K562 (cell line): ENCODE measurements at regions not wholly inside any gene's neighbourhood (a gene's known extent, or its start where the extent isn't known, plus 50 kb on each side); places are given as distances from the start of the nearest gene placed in this dataset.

Experiments used
- ATAC-seq: fragments of 200-7000 bp; cut with Tn5 transposase; 3 replicates; pipeline ENCODE4 v1.9.1; 2020; ENCODE audit warnings: moderate library complexity
- BruUV-seq: library from RNA; stranded (reverse); fragments of 400-500 nt; replicated peaks from 2 replicates; lab custom pipeline; 2021; lab: Mats Ljungman, UMichigan
- CTCF ChIA-PET: fragments of 300-600 bp; formaldehyde crosslinking; extraction: SDS; loops from one replicate; lab custom pipeline; 2021; ENCODE audit warnings: low intra/inter-chr PET ratio; lab: Yijun Ruan, JAX
- POLR2A ChIA-PET: fragments of 300-600, 350-650 bp; sonication (Branson Sonifier 250); formaldehyde crosslinking; extraction: SDS; loops from one replicate; lab custom pipeline; 2021; ENCODE audit warnings: antibody characterized with exemption, inconsistent platforms; lab: Yijun Ruan, JAX
- DNase-seq, 4 experiments: peaks; one replicate each; pipeline versions ENCODE4 v3.0.0 to v3.0.0-alpha.2; 2011 to 2018; ENCODE audit warnings: low spot score in 3 of 4, mixed read lengths in 3 of 4; ENCODE audit errors: extremely low read depth in 1 of 4
- FAIRE-seq: peaks from 2 replicates; lab custom pipeline; 2011; peaks lifted over from hg19 to GRCh38; lab: Jason Lieb, UNC
- H2AFZ ChIP-seq: 2 replicates; pipeline ENCODE4 v1.6.0; 2011; ENCODE audit warnings: low read depth, low read length, control low read depth, inconsistent platforms
- H3K27ac ChIP-seq: fragments of 200-600 bp; 3 replicates; pipeline ENCODE4 v1.8.0; 2011; ENCODE audit warnings: low read depth, mild to moderate bottlenecking, control low read depth, inconsistent platforms, low read length, moderate library complexity, mixed read lengths; ENCODE audit errors: extremely low read depth
- H3K27me3 ChIP-seq, 2 experiments: fragments of 300-600 bp in 1 of 2; 2 replicates in 1 of 2; 3 replicates in 1 of 2; pipeline versions ENCODE4 v1.6.0 to v1.8.0; 2011; ENCODE audit warnings: inconsistent platforms in 2 of 2, low read length in 2 of 2, mild to moderate bottlenecking in 1 of 2, mixed read lengths in 1 of 2, moderate library complexity in 1 of 2; ENCODE audit not compliant: control insufficient read depth in 2 of 2, insufficient read depth in 2 of 2
- H3K36me3 ChIP-seq: fragments of 300-600 bp; 3 replicates; pipeline ENCODE4 v1.8.0; 2011; ENCODE audit warnings: mild to moderate bottlenecking, low read length, inconsistent platforms; ENCODE audit not compliant: control insufficient read depth, insufficient read depth
- H3K4me1 ChIP-seq, 2 experiments: fragments of 200-600 bp in 1 of 2; replicated peaks in 1 of 2; 2 replicates in 1 of 2; 3 replicates in 1 of 2; pipeline versions ENCODE4 v1.5.1 to v1.8.0; 2011; ENCODE audit warnings: inconsistent platforms in 2 of 2, low read length in 2 of 2, mild to moderate bottlenecking in 1 of 2, mixed read lengths in 1 of 2, moderate library complexity in 1 of 2; ENCODE audit not compliant: control insufficient read depth in 2 of 2, insufficient read depth in 2 of 2
- H3K4me2 ChIP-seq: 2 replicates; pipeline ENCODE4 v1.6.1; 2011; ENCODE audit warnings: low read length, control low read depth, inconsistent platforms, mixed read lengths; ENCODE audit not compliant: insufficient read depth
- H3K4me3 ChIP-seq: fragments of 200-600 bp; sonication (generic), shearing (Covaris generic); 2 replicates; pipeline ENCODE4 v1.5.1; 2016; ENCODE audit warnings: control low read depth, inconsistent platforms
- H3K79me2 ChIP-seq: fragments of 200-600 bp; 3 replicates; pipeline ENCODE4 v1.8.0; 2011; ENCODE audit warnings: low read length, inconsistent platforms; ENCODE audit not compliant: control insufficient read depth, insufficient read depth
- H3K9ac ChIP-seq, 2 experiments: 2 replicates each; pipeline versions ENCODE4 v1.6.0 to v1.6.1; 2011; ENCODE audit warnings: low read depth in 2 of 2, low read length in 2 of 2, control low read depth in 1 of 2, inconsistent platforms in 1 of 2, mild to moderate bottlenecking in 1 of 2, mixed read lengths in 1 of 2; ENCODE audit not compliant: insufficient read depth in 1 of 2
- H3K9me1 ChIP-seq: one replicate; pipeline ENCODE4 v1.6.0; 2011; ENCODE audit warnings: inconsistent platforms, mild to moderate bottlenecking, low read length, moderate library complexity; ENCODE audit not compliant: control insufficient read depth, insufficient read depth
- H3K9me3 ChIP-seq: replicated peaks from 2 replicates; pipeline ENCODE4 v1.5.1; 2011; ENCODE audit warnings: low read depth, low read length, inconsistent platforms; ENCODE audit not compliant: control insufficient read depth, insufficient read depth
- H4K20me1 ChIP-seq: replicated peaks from 2 replicates; pipeline ENCODE4 v1.6.1; 2011; ENCODE audit warnings: low read length, inconsistent platforms, mixed read lengths; ENCODE audit not compliant: control insufficient read depth, insufficient read depth
- HMG20B ChIP-seq: fragments of 250-450 bp; sonication (Bioruptor Pico); IDR thresholded peaks from 2 replicates; pipeline ENCODE4 v1.5.0; 2021; ENCODE audit warnings: mild to moderate bottlenecking
- HNRNPLL ChIP-seq: fragments of 200-400 bp; formaldehyde crosslinking; IDR thresholded peaks from 2 replicates; pipeline ENCODE4 v1.6.1; 2017; ENCODE audit warnings: low read length, low read depth, mild to moderate bottlenecking; ENCODE audit not compliant: poor library complexity, severe bottlenecking
- HSF4 ChIP-seq: fragments of 250-450 bp; sonication (Bioruptor Pico); IDR thresholded peaks from 2 replicates; pipeline ENCODE4 v2.1.2; 2022; ENCODE audit warnings: mild to moderate bottlenecking, moderate library complexity, borderline replicate concordance
- MTA1 ChIP-seq: fragments of 450-650 bp; IDR thresholded peaks from 2 replicates; pipeline ENCODE4 v1.6.1; 2017; ENCODE audit warnings: borderline replicate concordance
- NFYB ChIP-seq: IDR thresholded peaks from 2 replicates; pipeline ENCODE4 v1.6.1; 2011; ENCODE audit warnings: mild to moderate bottlenecking, moderate library complexity; ENCODE audit not compliant: insufficient read length; ENCODE audit errors: extremely low read depth
- POLR2B ChIP-seq: fragments of 450-650 bp; IDR thresholded peaks from 2 replicates; pipeline ENCODE4 v1.6.1; 2018; ENCODE audit warnings: low read depth; ENCODE audit not compliant: partially characterized antibody
- PTBP1 ChIP-seq: fragments of 200-400 bp; formaldehyde crosslinking; IDR thresholded peaks from 2 replicates; pipeline ENCODE4 v1.6.1; 2017; ENCODE audit warnings: low read depth, low read length
- SMAD2 ChIP-seq: fragments of 150-350 bp; IDR thresholded peaks from 2 replicates; pipeline ENCODE4 v1.6.1; 2014; ENCODE audit warnings: low read depth, mild to moderate bottlenecking, low read length
- TAF15 ChIP-seq: fragments of 200-400 bp; formaldehyde crosslinking; IDR thresholded peaks from 2 replicates; pipeline ENCODE4 v1.6.1; 2017; ENCODE audit warnings: mild to moderate bottlenecking, low read depth, low read length, moderate library complexity
- ZNF23 ChIP-seq: fragments of 250-450 bp; sonication (Bioruptor Pico); IDR thresholded peaks from 2 replicates; pipeline ENCODE4 v1.4.0; 2020; ENCODE audit warnings: mild to moderate bottlenecking
- ZNF253 ChIP-seq: fragments of 250-450 bp; sonication (Bioruptor Pico); conservative IDR thresholded peaks from 2 replicates; pipeline ENCODE4 v1.6.1; 2021; ENCODE audit warnings: mild to moderate bottlenecking
- ZZZ3 ChIP-seq: fragments of 450-650 bp; IDR thresholded peaks from 2 replicates; pipeline ENCODE4 v1.6.1; 2016; ENCODE audit warnings: antibody characterized with exemption, mild to moderate bottlenecking, moderate library complexity
- WGBS: fragments of 100-300 bp; shearing (Covaris generic); methylation state at CpG from one replicate; pipeline ENCODE4 v1.1.6; 2016; ENCODE audit warnings: low coverage, mixed read lengths; ENCODE audit not compliant: insufficient coverage; ENCODE audit errors: missing lambda C conversion rate; 5-methylcytosine and 5-hydroxymethylcytosine counted together
- in situ Hi-C: fragments of 300-500 bp; cut with MboI; formaldehyde crosslinking; loops from 4 replicates; pipeline ENCODE4 v1.15.0; 2018; ENCODE audit warnings: inconsistent platforms, mixed read lengths
- intact Hi-C: fragments of 100-400 bp; cut with micrococcal nuclease; formaldehyde crosslinking; loops from 2 replicates; pipeline ENCODE4 v1.14.2; 2022
- TF ChIP-seq, protein P1 (sequence below): fragments of 450-650 bp; IDR thresholded peaks from 2 replicates; pipeline ENCODE4 v1.6.1; 2014; ENCODE audit warnings: low read depth, mild to moderate bottlenecking, moderate library complexity, borderline replicate concordance
- TF ChIP-seq, protein P2 (sequence below), 2 experiments: fragments of 450-650 bp in 1 of 2; sonication (generic) in 1 of 2; formaldehyde crosslinking; conservative IDR thresholded peaks; 2 replicates each; pipeline versions ENCODE4 v1.4.0 to v1.8.1; 2020 to 2022; ENCODE audit warnings: mild to moderate bottlenecking in 1 of 2, missing genetic modification reagents in 1 of 2

DNA sequence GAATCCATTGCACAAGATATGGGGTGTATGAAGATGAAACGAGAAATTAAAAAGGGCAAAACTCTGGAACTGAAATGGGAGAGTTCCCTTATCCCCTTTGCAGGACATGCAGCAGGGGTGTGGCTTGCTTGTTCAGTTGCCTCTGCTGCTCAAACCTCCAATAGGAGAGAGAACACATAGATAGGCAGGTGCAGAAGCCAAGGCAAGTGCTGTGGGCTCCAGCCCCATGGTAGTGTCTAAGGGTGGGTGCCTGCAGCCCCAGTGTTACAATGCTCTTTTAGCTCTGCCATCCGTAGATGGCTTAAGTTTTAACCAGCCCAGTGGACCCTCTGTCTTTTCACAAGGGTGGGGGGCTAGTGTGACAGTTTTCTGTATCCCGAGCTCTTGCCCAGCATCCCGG, 69.7 kb downstream of the CMAS start:
- no TSS peak for BruUV-seq
- ChIA-PET CTCF (no interaction called here), POLR2A (no interaction called here)

DNA sequence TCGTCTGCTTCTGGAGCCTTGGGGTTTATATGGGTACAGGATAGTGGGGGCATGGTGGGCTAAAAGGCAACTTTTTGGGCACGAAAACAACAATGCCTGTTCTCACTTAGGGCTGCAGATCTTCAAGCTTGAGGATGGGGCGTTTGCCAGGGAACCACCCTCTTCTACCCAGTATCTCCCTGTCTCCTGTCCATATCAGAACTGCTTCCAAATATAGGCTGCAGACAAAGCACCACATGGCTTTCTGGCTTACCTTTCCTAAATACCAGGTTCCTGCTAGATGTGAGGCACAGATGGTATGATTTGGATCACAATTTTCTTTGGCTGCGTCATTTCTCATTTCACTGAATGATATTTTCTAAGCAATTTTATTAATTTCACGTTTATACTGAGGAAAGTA, 70.4 kb downstream of the CMAS start:
- no peak for DNase-seq
- no peak overlapping the region for H2AFZ ChIP-seq
- intact Hi-C loops (no loop called here), in situ Hi-C loops (no loop called here)
- WGBS, result 0% methylated on average over 5 of the region's 5 CpGs
- ChIA-PET POLR2A (no interaction called here), CTCF (no interaction called here)
- no peak overlapping the region for H3K4me2 ChIP-seq
- no peak for FAIRE-seq
- H3K4me1 ChIP-seq, result no peaks in the 10 kb centered on the region
- no TSS peak for BruUV-seq
- H3K4me3 ChIP-seq, result no peak overlapping the region
- no peaks in the 10 kb centered on the region for H3K79me2 ChIP-seq
- H3K9me1 ChIP-seq, result no peaks in the 10 kb centered on the region
- no peaks in the 10 kb centered on the region for H4K20me1 ChIP-seq
- H3K27me3 ChIP-seq, result peaks cover 0 to 8% of the 10 kb centered on the region in 2 experiments; a peak in 3 of 5 replicates
- ATAC-seq, result no peak
- H3K9ac ChIP-seq, result no peak overlapping the region
- H3K9me3 ChIP-seq, result no peaks in the 10 kb centered on the region
- H3K36me3 ChIP-seq, result no peaks in the 10 kb centered on the region
- H3K27ac ChIP-seq, result no peak overlapping the region
- TF ChIP-seq, protein P1, sequence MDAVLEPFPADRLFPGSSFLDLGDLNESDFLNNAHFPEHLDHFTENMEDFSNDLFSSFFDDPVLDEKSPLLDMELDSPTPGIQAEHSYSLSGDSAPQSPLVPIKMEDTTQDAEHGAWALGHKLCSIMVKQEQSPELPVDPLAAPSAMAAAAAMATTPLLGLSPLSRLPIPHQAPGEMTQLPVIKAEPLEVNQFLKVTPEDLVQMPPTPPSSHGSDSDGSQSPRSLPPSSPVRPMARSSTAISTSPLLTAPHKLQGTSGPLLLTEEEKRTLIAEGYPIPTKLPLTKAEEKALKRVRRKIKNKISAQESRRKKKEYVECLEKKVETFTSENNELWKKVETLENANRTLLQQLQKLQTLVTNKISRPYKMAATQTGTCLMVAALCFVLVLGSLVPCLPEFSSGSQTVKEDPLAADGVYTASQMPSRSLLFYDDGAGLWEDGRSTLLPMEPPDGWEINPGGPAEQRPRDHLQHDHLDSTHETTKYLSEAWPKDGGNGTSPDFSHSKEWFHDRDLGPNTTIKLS, result no peak
- TF ChIP-seq PTBP1 (no peak), ZZZ3 (no peak), SMAD2 (no peak), MTA1 (no peak), ZNF23 (CRISPR knock-in tag) (no peak), TAF15 (no peak), HMG20B (no peak), ZNF253 (CRISPR knock-in tag) (no peak)

More for the DNA sequence above, 69.7 kb downstream of the CMAS start:
- 0% methylated on average over 4 of the region's 4 CpGs for whole genome bisulfite sequencing
- H3K9me3 ChIP-seq, result no peaks in the 10 kb centered on the region
- H3K9ac ChIP-seq, result no peak overlapping the region
- H3K9me1 ChIP-seq, result no peaks in the 10 kb centered on the region
- H3K27ac ChIP-seq, result no peak overlapping the region
- TF ChIP-seq NFYB (no peak), HNRNPLL (no peak), POLR2B (no peak), HSF4 (CRISPR knock-in tag) (no peak)
- TF ChIP-seq, protein P2, sequence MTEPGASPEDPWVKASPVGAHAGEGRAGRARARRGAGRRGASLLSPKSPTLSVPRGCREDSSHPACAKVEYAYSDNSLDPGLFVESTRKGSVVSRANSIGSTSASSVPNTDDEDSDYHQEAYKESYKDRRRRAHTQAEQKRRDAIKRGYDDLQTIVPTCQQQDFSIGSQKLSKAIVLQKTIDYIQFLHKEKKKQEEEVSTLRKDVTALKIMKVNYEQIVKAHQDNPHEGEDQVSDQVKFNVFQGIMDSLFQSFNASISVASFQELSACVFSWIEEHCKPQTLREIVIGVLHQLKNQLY (CRISPR knock-in tag; conservative IDR thresholded peaks at IDR 0.05), result no peak
- H2AFZ ChIP-seq, result no peak overlapping the region
- no peak for ATAC-seq
- intact Hi-C loops (no loop called here), in situ Hi-C loops (no loop called here)
- H4K20me1 ChIP-seq, result no peaks in the 10 kb centered on the region
- no peak overlapping the region for H3K4me2 ChIP-seq
- no peak overlapping the region for H3K4me3 ChIP-seq
- peaks cover 0 to 8% of the 10 kb centered on the region in 2 experiments; a peak in 3 of 5 replicates for H3K27me3 ChIP-seq
- no peak for FAIRE-seq
- DNase-seq, result no peak
- H3K36me3 ChIP-seq, result no peaks in the 10 kb centered on the region
- H3K79me2 ChIP-seq, result no peaks in the 10 kb centered on the region
- no peaks in the 10 kb centered on the region for H3K4me1 ChIP-seq
